ENCODE measurements at regions not wholly inside any gene's neighbourhood (a gene's known extent, or its start where the extent isn't known, plus 50 kb on each side); places are given as distances from the start of the nearest gene placed in this dataset.
"Not testable (repeated sequence)": the region's sequence is repeated elsewhere in the genome, so short reads cannot be mapped to it uniquely, and the experiment has no call there.

DNA sequence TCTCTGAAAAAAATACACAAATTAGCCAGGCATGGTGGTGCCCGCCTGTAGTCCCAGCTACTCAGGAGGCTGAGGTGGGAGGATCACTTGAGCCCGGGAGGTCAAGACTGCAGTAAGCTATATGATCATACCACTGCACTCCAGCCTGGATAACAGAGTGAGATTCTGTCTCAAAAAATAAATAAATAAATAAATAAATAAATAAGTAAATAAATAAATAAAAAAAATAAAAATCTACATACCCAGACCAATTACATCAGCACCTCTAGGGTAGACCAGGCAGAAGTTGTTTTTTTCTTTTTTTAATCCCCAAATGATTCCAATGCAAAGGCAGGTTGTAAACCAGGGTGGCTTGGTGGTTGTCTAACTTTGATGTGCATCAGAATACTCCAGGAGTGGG lies 299.3 kb downstream of the BCOR start:
- not testable (repeated sequence) for H3K27me3 ChIP-seq (ENCODE audit: control insufficient read depth, insufficient read depth, low read length); DNase-seq; H3K36me3 ChIP-seq (replicated peaks; ENCODE audit: control insufficient read depth, insufficient read depth, low read length); H3K4me3 ChIP-seq (ENCODE audit: insufficient read depth, low read depth, low read length)

DNA sequence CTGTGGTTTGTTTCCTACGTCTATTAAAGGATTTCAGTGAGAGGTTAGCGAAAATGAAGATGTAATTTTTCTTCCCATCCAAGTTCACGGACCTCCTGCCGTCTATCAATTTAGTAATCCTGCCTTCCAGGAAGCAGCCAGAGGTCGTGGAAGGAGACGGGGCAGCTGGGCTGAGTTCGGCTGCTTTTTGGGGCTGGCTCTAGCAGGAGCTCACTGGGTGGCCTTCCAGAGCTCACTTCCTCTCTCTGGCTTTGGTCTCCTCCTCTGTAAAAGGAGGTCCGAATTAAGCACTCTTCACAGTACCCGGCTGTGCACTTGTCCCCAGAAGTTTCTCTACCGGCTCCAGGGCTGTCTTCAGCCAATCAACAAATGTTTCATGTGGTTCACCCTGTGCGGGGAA lies 295.4 kb downstream of the BCOR start:
- no peak overlapping the region for H3K4me3 ChIP-seq (ENCODE audit: insufficient read depth, low read depth, low read length)
- H3K27me3 ChIP-seq (ENCODE audit: control insufficient read depth, insufficient read depth, low read length): no peaks in the 10 kb centered on the region
- H3K36me3 ChIP-seq (replicated peaks; ENCODE audit: control insufficient read depth, insufficient read depth, low read length): no peaks in the 10 kb centered on the region; the same call in 1 of the 2 replicates
- DNase-seq: no peak

GRCh38 chrX:39802908-39803307 lies 294.9 kb downstream of the BCOR start:
- DNase-seq: no peak
- H3K27me3 ChIP-seq (ENCODE audit: control insufficient read depth, insufficient read depth, low read length): no peaks in the 10 kb centered on the region
- no peak overlapping the region for H3K4me3 ChIP-seq (ENCODE audit: insufficient read depth, low read depth, low read length)
- H3K36me3 ChIP-seq (replicated peaks; ENCODE audit: control insufficient read depth, insufficient read depth, low read length): no peaks in the 10 kb centered on the region; the same call in 1 of the 2 replicates

DNA sequence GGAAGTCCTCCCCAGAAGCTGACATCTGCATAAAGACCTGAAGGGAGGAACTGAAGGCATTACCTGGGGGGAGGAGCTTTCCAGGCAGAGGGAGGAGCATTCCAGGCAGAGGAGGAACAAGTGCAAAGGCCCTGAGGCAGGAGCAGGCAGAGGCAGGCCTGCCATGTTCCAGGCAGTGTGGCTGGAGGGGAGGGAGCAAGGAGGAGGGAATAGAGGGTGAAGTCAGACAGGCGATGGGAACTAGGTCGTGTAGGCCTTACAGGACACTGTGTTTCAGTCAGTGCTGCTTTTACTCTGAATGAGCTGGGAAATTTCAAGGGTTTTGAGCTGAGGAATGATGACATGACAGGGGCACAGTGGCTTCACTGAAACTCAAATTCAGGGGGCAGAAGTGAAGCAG lies 292.7 kb downstream of the BCOR start:
- no peak overlapping the region for H3K4me3 ChIP-seq (ENCODE audit: insufficient read depth, low read depth, low read length)
- H3K27me3 ChIP-seq (ENCODE audit: control insufficient read depth, insufficient read depth, low read length): no peaks in the 10 kb centered on the region
- DNase-seq: no peak
- no peaks in the 10 kb centered on the region for H3K36me3 ChIP-seq (replicated peaks; ENCODE audit: control insufficient read depth, insufficient read depth, low read length)

DNA sequence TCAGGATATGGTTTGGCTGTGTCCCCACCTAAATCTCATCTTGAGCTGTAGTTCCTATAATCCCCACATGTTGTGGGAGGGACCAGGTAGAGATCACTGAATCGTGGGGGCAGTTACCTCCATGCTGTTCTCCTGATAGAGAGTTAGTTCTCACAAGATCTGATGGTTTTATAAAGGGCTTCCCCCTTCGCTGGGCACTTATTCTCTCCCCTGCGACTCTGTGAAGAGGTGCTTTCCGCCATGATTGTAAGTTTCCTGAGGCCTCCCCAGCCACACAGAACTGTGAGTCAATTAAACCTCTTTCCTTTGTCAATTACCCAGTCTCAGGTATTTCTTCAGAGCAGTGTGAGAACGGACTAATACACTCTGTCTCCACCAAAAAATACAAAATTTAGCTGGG lies 291.9 kb downstream of the BCOR start:
- Histone ChIP-seq H3K36me3 (replicated peaks; ENCODE audit: control insufficient read depth, insufficient read depth, low read length) (no peaks in the 10 kb centered on the region), H3K27me3 (ENCODE audit: control insufficient read depth, insufficient read depth, low read length) (no peaks in the 10 kb centered on the region), H3K4me3 (ENCODE audit: insufficient read depth, low read depth, low read length) (no peak overlapping the region)
- no peak for DNase-seq

DNA sequence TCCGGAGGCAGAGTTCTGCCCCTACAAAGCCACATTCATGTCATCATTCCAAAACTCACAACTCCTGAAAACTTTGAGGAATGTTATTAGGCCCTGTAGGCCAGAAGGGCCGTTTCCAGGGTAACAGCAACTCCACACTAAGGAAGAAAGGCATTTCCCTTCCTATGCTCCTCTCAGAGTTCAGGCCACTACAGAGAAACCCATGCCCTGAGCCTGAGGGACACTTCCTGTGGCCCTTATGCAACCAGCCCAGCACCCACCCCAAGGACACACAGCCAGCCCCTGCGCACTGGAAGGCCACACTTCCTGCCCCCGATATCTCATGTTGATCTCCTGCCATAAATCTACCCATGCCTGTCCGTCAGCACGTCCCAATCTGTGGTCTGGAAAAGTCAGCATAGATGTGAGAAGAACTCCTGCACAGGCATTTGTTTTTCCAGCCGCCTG lies 289.3 kb downstream of the BCOR start:
- Histone ChIP-seq H3K27me3 (ENCODE audit: control insufficient read depth, insufficient read depth, low read length) (no peaks in the 10 kb centered on the region), H3K4me3 (ENCODE audit: insufficient read depth, low read depth, low read length) (no peak overlapping the region), H3K36me3 (replicated peaks; ENCODE audit: control insufficient read depth, insufficient read depth, low read length) (no peaks in the 10 kb centered on the region)
- no peak for DNase-seq

GRCh38 chrX:39809331-39809730 lies 288.4 kb downstream of the BCOR start:
- no peaks in the 10 kb centered on the region for H3K36me3 ChIP-seq (replicated peaks; ENCODE audit: control insufficient read depth, insufficient read depth, low read length)
- H3K27me3 ChIP-seq (ENCODE audit: control insufficient read depth, insufficient read depth, low read length): no peaks in the 10 kb centered on the region
- no peak overlapping the region for H3K4me3 ChIP-seq (ENCODE audit: insufficient read depth, low read depth, low read length)
- no peak for DNase-seq

DNA sequence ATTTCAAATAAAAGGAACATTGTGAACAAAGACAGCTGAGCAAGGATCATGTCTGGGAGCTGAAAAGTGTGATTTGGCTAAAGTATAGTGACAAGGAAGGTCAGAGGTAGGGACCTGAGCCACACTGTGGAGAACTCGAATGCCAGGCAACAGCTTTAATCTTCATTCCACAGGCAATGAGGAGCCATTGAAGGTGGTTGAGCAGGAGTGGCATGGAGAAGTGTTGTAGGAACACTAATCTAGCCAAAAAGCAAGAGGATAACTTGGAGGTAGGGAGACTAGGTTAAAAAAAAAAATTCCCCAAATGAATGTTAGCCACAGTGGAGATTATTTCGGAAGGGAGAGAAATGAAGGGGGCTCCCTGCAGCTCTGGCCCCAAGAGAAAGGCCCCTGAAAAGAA lies 286.9 kb downstream of the BCOR start:
- H3K36me3 ChIP-seq (replicated peaks; ENCODE audit: control insufficient read depth, insufficient read depth, low read length): no peaks in the 10 kb centered on the region
- H3K4me3 ChIP-seq (ENCODE audit: insufficient read depth, low read depth, low read length): no peak overlapping the region
- no peaks in the 10 kb centered on the region for H3K27me3 ChIP-seq (ENCODE audit: control insufficient read depth, insufficient read depth, low read length)
- no peak for DNase-seq

GRCh38 chrX:39811376-39811775 lies 286.4 kb downstream of the BCOR start:
- H3K27me3 ChIP-seq (ENCODE audit: control insufficient read depth, insufficient read depth, low read length): no peaks in the 10 kb centered on the region
- DNase-seq: no peak
- no peak overlapping the region for H3K4me3 ChIP-seq (ENCODE audit: insufficient read depth, low read depth, low read length)

GRCh38 chrX:39813631-39814277 lies 284.0 kb downstream of the BCOR start:
- Histone ChIP-seq H3K36me3 (replicated peaks; ENCODE audit: control insufficient read depth, insufficient read depth, low read length) (no peaks in the 10 kb centered on the region), H3K4me3 (ENCODE audit: insufficient read depth, low read depth, low read length) (no peak overlapping the region), H3K27me3 (ENCODE audit: control insufficient read depth, insufficient read depth, low read length) (no peaks in the 10 kb centered on the region)
- DNase-seq: no peak

More at GRCh38 chrX:39811376-39811775, 286.4 kb downstream of the BCOR start:
- H3K36me3 ChIP-seq (replicated peaks; ENCODE audit: control insufficient read depth, insufficient read depth, low read length): no peaks in the 10 kb centered on the region

DNA sequence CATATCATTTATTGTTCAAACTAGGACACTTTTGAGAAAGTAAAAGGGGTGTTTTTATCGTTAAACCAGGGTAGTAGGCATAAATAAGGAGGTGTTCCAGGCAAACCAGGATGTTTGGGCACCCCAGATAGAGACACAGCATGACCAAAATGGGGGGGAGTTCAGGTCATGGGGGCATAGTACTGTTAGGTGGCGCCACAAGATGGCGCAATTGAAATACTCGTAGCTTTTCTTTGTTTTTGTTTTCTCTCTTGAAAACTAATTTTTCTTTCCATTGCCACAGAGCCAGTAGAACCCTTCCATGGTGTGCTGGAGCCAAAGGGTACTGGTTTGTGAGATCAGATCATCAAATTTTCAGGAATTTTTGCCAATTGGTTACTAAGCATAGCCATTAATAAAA lies 283.4 kb downstream of the BCOR start:
- Histone ChIP-seq H3K4me3 (ENCODE audit: insufficient read depth, low read depth, low read length) (no peak overlapping the region), H3K36me3 (replicated peaks; ENCODE audit: control insufficient read depth, insufficient read depth, low read length) (no peaks in the 10 kb centered on the region)
- DNase-seq: peak; percentile 62

DNA sequence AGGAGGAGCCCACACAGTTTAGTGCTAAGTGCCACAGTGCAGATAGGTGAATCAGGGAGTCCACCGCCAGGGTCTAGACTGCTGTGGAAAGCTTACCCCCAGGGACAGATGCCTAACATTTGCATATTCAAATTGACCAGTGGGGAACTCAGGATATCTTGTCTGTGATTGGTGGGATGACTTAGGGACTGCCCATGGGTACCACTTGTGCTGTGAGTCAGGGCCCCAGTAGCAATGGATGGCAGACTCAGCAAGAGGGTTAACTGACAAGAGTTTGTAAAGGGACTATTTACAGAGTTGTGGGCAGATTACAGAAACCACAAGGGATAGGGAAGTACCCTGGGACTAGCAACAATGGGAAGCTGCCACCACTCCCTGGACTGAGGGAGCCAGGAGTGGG lies 282.1 kb downstream of the BCOR start:
- peaks cover 2% of the 10 kb centered on the region; the same call in 1 of the 2 replicates for H3K27me3 ChIP-seq (ENCODE audit: control insufficient read depth, insufficient read depth, low read length)
- DNase-seq: peak; percentile 74

More for the DNA sequence above, 283.4 kb downstream of the BCOR start:
- H3K27me3 ChIP-seq (ENCODE audit: control insufficient read depth, insufficient read depth, low read length): no peaks in the 10 kb centered on the region; the same call in 1 of the 2 replicates

DNA sequence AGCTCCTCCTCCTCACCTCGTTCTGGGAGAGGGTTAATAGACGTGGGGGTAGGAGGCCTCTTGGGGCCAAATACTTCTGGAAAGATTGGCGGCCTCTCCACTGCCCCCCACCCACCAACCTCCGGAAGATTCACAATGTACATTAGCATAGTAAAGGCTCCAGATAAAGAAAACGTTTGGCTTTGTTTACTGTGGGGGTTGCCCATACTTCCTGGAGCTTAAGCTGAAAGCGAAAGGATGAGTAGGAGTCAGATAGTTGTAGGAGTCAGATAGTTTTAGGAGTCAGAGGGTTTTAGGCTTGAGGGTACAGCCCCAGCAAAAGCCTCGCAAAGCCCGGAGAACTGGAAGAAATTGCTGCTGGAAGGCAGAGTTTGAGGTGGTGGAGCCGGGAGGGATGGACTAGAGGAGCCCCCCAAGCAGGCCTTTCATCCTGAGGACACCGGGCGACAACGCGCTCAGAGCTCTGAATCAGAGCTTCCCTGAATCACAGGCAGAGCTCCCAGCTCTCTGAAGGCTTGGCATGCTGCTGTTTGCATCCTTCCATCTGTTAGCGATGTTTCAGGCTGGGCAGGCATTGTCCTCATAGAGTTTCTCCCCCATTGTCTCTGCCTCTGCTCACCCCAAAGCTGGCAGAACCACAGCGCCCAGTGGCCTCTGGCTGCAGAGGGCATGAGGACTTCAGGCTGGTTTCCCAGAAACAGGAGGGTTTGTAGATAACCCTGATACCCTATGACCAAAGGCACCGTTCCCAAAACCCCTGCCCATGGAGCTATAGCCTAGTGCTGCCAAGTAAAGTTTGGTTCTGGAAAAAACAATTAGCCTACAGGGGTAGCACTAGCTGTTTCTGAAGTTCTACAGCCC lies 280.7 kb downstream of the BCOR start:
- Histone ChIP-seq H3K36me3 (replicated peaks; ENCODE audit: control insufficient read depth, insufficient read depth, low read length) (no peaks in the 10 kb centered on the region), H3K27me3 (ENCODE audit: control insufficient read depth, insufficient read depth, low read length) (peaks cover 2% of the 10 kb centered on the region; the same call in 1 of the 2 replicates), H3K4me3 (ENCODE audit: insufficient read depth, low read depth, low read length) (no peak overlapping the region; the same call in 1 of the 2 replicates)
- DNase-seq: peak; percentile 88

More for the DNA sequence above, 282.1 kb downstream of the BCOR start:
- Histone ChIP-seq H3K4me3 (ENCODE audit: insufficient read depth, low read depth, low read length) (no peak overlapping the region), H3K36me3 (replicated peaks; ENCODE audit: control insufficient read depth, insufficient read depth, low read length) (no peaks in the 10 kb centered on the region)

DNA sequence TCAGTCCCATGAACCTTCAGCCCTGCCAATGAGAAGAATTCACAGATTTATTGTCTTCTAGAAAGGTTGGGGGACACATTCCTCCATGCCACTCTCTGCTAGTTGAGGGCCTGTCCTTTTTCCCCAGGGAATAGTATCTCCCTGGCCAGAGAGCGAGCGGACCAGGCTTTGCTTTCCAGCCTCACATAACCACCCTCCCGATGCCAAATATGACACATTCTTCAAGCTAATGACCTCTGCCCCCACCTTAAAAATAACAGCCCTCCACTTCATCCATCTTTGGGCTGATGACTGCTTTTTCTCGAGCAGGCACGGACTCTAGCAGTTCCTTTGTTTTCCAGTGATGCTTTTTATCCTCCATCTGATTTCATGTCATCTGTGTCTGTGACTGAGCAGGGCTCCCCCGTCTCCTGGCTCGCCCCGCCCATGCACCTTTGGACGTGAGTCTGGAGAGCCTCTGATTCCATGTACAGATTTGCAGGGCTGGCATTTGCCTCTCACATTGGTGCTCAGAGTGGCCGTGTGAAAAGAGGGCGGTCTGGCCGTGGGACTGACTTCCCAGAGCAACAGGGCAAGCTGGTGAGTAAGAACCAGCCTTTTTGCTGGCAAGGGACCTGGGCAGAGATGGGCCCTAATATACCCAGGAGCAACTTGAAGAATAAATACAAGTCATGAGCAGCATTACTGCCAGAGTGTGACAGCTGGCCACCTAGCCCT lies 279.8 kb downstream of the BCOR start:
- Histone ChIP-seq H3K27me3 (ENCODE audit: control insufficient read depth, insufficient read depth, low read length) (peaks cover 2% of the 10 kb centered on the region; the same call in 1 of the 2 replicates), H3K36me3 (replicated peaks; ENCODE audit: control insufficient read depth, insufficient read depth, low read length) (no peaks in the 10 kb centered on the region), H3K4me3 (ENCODE audit: insufficient read depth, low read depth, low read length) (no peak overlapping the region)
- DNase-seq: no peak

Data from H7 (cell line).